ENCODE measurements at regions not wholly inside any gene's neighbourhood (a gene's known extent, or its start where the extent isn't known, plus 50 kb on each side); places are given as distances from the start of the nearest gene placed in this dataset.

GRCh38 chr2:156147594-156148330 lies 184.8 kb downstream of the NR4A2 start:
- Histone ChIP-seq H3K9me3 (no peaks in the 10 kb centered on the region), H3K27me3 (no peaks in the 10 kb centered on the region), H3K4me3 (no peak overlapping the region), H3K27ac (no peak overlapping the region), H3K4me1 (peaks cover 0 to 11% (median 3%) of the 10 kb centered on the region in 4 donors), H3K36me3 (no peaks in the 10 kb centered on the region)
- no peak for DNase-seq
- no peak for TF ChIP-seq CTCF (IDR thresholded peaks at IDR 0.05)
- intact Hi-C loops (cut with DNase I; ENCODE audit: low total_unique reads): no loop called here

- Histone ChIP-seq H3K27me3 (no peaks in the 10 kb centered on the region), H3K27ac (no peak overlapping the region), H3K9me3 (no peaks in the 10 kb centered on the region), H3K4me3 (no peak overlapping the region), H3K4me1 (peaks cover 0 to 11% (median 3%) of the 10 kb centered on the region in 4 donors), H3K36me3 (no peaks in the 10 kb centered on the region)
- intact Hi-C loops (cut with DNase I; ENCODE audit: low total_unique reads): no loop called here
- no peak for TF ChIP-seq CTCF (IDR thresholded peaks at IDR 0.05)
- no peak for DNase-seq
Observed at GRCh38 chr2:156145976-156146375, 186.5 kb downstream of the NR4A2 start.

- H3K27me3 ChIP-seq: no peaks in the 10 kb centered on the region
Observed at GRCh38 chr2:156145469-156145868, 187.1 kb downstream of the NR4A2 start.

DNA sequence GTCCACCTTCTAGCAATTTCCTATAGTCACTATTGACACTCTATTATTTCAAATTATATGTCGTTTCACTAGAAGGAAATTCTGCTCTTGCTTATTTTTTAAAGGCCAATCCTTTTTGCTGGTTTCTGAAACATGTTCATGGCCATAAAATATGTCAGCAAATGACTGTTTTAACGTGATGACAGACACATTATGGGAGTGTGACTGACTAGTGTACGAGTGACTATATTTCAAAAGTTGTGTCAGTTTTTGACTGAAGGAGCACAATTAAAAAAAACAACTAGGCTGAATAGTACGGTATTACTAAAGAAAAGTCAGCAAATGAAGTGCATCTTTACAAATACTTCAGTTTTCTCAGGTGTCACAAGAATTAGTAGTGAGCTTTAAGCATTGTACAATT lies 196.0 kb downstream of the NR4A2 start:
- Histone ChIP-seq H3K4me1 (no peaks in the 10 kb centered on the region), H3K27me3 (no peaks in the 10 kb centered on the region), H3K36me3 (no peaks in the 10 kb centered on the region), H3K9me3 (no peaks in the 10 kb centered on the region), H3K27ac (no peak overlapping the region), H3K4me3 (no peak overlapping the region)
- DNase-seq: no peak
- intact Hi-C loops (cut with DNase I; ENCODE audit: low total_unique reads): no loop called here
- TF ChIP-seq CTCF (IDR thresholded peaks at IDR 0.05): no peak

More at GRCh38 chr2:156145469-156145868, 187.1 kb downstream of the NR4A2 start:
- no peaks in the 10 kb centered on the region for H3K36me3 ChIP-seq
- intact Hi-C loops (cut with DNase I; ENCODE audit: low total_unique reads): no loop called here
- peaks cover 0 to 11% (median 3%) of the 10 kb centered on the region in 4 donors for H3K4me1 ChIP-seq
- H3K9me3 ChIP-seq: no peaks in the 10 kb centered on the region
- no peak for DNase-seq
- TF ChIP-seq CTCF (IDR thresholded peaks at IDR 0.05): no peak
- no peak overlapping the region for H3K4me3 ChIP-seq
- H3K27ac ChIP-seq: no peak overlapping the region

GRCh38 chr2:156134887-156135286 lies 197.6 kb downstream of the NR4A2 start:
- intact Hi-C loops (cut with DNase I; ENCODE audit: low total_unique reads): no loop called here
- no peaks in the 10 kb centered on the region for H3K36me3 ChIP-seq
- TF ChIP-seq CTCF (IDR thresholded peaks at IDR 0.05): no peak

More at GRCh38 chr2:156134887-156135286, 197.6 kb downstream of the NR4A2 start:
- Histone ChIP-seq H3K27me3 (no peaks in the 10 kb centered on the region), H3K27ac (no peak overlapping the region), H3K4me1 (no peaks in the 10 kb centered on the region), H3K4me3 (no peak overlapping the region), H3K9me3 (no peaks in the 10 kb centered on the region)
- no peak for DNase-seq
